GM18499 (cell line): ENCODE measurements at regions not wholly inside any gene's neighbourhood (a gene's known extent, or its start where the extent isn't known, plus 50 kb on each side); places are given as distances from the start of the nearest gene placed in this dataset.

Source experiments
- ATAC-seq: cut with Tn5 transposase; IDR thresholded peaks from one replicate; pipeline ENCODE4 v1.9.1; 2021; ENCODE audit warnings: moderate number of reproducible peaks; ENCODE audit not compliant: insufficient read depth, unreplicated experiment

DNA sequence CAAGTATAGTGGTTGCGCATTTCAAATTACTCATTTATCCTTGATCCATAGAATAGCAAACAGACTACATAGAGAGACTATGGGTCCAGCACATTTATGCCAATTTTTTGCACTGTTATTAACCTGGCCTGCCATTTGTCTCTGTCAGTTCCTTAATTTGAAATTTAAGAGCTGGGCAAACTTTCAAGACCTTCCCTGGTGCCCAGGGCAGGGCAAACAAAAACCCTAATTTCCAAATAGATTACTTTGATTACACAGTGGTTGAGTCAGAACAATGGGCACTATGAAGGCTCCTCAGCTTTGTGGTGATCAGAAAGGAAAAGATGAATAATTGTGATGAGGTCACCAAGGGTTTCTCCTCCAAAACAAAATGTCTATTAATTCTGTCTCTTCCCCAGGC, 80.6 kb downstream of the TNFSF18 start:
- ATAC-seq: no peak

DNA sequence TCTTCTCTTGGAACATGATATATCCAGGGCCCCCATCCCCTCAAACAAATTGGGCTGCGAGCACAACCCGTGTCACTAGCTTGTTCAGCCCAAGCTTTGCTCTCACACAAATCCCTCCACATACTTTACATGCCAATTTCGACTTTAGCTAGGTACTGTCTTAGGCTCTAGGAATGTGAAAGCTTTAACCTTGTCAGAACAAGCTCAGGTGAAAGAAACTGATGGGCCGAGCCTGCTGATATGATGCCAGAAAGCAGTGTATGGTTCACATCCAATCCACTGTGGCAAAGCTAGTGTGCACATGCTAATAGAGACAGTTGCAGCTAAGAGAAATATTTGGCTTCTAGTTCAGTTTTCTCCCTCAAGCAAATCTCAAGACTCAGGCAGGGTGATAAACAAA, 79.5 kb downstream of the TNFSF18 start:
- no peak for ATAC-seq

DNA sequence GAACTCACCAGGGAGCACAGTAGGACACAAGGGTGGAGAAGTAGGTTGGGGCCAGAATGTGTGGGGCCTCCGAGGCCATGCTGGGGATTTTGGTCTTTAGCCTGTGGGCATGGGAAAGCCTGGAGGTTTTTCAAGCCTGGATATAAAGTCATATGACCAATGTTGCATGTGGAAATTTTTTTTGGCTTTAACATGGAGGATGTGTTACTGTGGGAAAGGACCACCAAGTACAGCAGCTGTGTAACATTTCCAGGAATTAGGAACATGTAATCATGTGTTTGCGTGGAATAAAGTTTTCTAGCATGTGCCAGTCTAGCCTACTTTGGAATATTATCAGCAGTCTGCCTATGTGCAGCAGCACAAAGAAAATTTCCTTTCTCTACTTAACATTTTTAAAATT, 78.5 kb downstream of the TNFSF18 start:
- ATAC-seq: no peak

DNA sequence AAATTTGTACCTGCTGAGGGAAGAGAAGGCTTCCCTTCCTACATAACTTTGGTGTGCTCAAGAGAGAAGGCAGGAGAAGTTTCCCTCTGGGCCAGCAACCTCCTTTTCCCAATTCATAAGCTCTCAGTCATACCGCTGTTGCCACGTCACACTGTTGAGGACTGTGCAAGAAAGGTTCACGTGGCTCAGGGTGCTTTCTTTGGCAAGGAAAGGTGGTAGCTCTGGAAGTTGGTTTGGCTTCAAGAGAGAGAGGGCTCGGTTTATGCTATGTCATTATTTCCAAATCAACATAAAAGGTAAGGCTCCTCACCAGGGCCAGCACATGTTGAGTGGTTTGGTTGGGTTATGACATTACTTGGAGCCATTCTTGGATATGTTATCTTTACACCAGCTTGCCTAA, 77.3 kb downstream of the TNFSF18 start:
- ATAC-seq: no peak

DNA sequence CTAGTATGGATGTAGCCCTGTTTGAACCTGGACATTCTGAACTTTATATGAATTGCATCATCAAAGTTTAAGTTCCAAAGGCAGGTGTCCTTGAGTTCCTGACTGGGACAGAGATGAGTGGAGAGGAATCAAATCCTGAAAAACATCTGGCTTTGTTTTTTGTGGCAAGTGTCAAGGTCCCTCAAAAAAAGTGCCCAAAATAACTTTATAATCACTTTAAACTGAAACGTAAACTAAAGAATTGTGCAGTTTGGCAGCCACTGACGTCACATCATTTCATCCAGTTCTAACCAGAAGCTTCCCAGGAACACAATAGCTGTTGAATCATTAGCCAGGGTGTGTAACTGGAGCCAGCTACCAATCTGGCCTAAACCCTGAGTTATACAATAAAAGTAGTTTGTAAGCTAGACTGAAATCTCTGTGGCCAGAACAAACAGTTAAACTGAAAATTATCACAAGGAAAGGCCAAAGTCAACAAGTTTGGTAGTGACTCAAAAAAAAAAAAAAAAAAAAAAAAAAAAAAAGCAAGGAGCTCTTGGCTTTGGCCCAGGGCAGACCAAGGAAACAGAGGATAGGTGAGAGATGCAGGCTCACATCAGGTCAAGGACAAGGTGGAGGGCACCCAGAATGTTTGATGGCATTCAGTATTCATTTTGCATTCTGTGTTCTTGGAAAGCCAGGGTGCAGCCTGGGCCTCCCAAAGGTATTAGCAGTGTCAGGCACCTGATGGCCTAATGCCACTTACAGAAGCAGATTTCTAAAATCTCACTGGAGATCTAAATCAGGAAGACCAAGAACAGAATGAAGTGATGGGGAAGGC, 74.3 kb downstream of the TNFSF18 start:
- ATAC-seq: no peak

DNA sequence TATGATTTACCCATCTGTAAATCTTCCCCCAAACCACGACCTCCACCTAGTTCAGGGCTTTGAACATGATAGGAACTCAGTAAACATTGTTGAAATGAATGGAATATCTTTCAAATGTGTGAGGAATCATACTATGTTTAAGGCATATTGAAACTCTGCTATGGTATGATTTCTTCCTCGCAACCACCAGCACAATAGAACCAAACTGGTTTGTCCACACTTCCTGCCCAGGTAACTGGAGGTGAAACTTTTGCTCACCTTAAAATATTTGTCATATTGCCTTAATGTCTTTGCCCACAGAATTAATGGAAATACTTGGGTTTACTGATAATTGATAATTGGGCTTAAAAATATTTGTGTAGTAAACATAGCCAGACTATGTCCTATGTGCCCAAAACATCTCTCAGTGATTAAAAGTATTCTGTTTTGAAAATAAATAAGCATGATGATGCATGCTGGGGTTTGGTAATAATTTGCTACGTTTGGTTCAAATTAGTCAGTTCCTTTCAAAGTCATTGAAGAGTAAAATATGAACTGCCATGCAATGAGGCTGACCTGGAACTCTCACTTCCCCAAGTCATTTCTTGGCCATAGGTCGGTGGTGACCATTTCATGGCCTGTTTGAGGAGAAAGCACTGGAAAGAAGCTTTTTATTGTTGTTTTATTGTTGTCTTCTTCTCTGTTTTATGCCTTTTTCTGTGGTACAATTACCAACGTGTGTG, 73.3 kb downstream of the TNFSF18 start:
- no peak for ATAC-seq

DNA sequence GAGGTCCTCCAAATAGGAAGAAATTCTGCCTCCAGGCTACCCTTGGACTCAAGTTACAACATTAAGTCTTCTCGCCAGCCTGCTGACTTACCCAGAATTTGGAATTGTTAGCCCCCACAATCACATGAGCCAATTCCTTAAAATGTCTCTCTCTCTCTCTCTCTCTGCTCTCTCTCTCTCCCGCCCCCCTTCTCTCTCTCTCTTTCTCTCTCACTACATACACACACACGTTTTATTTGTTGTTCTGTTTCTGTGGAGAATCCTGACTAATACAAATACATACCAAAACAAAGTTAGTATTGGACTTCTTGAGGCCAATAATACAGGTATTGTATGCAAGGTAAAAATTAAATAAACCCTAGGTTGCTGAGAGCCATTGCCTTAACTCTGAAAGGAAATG, 72.1 kb downstream of the TNFSF18 start:
- ATAC-seq: no peak

DNA sequence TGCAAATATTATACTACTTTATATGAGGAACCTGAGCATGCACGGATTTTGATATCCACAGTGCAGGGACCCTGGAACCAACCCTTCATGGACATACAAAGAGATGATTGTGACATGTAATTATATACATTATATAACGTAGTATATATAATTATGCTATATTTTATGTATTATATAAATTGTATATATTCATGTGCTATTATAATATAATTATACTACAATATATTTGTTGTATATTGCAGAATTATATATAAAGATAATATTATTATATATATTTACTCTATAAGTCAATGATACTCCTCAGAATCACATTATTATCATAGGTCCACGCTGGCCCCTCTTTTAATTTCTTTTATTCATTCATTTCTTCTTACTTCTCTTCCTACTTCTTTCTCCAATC, 70.9 kb downstream of the TNFSF18 start:
- no peak for ATAC-seq

DNA sequence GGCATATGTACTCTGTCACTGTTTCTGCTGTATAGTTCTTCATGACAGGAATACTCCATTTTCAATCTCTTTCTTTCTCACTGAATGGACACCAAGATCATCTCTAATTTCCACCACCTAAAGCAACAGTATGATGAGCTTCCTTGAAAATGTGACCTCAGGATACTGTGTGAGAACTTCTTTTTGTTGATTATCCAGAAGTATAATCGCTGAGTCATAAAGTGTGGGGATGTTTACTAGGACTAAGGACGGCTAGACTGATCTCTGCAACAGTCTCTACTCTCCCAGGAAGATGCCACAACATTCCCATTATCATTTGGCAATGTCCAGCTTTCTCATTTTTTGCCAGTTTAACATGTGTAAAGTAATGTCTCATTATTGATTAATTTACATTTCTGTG, 70.3 kb downstream of the TNFSF18 start:
- no peak for ATAC-seq

DNA sequence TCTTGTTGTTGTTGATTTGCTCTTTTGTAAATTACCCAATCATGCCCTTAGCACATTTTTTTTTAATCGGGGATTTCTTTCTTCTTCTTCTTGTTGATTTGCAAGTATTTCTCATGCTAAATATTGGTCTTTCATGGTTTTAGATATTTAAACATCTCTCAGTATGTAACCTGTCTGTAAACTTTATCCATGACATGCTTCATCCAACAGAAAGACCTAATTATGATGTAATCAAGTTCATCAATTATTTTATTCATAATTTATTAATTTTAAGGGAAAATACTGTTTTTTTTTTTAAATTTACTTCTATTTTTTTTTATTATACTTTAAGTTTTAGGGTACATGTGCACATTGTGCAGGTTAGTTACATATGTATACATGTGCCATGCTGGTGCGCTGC, 69.8 kb downstream of the TNFSF18 start:
- ATAC-seq: no peak
